ENCODE measurements at regions not wholly inside any gene's neighbourhood (a gene's known extent, or its start where the extent isn't known, plus 50 kb on each side); places are given as distances from the start of the nearest gene placed in this dataset.

DNA sequence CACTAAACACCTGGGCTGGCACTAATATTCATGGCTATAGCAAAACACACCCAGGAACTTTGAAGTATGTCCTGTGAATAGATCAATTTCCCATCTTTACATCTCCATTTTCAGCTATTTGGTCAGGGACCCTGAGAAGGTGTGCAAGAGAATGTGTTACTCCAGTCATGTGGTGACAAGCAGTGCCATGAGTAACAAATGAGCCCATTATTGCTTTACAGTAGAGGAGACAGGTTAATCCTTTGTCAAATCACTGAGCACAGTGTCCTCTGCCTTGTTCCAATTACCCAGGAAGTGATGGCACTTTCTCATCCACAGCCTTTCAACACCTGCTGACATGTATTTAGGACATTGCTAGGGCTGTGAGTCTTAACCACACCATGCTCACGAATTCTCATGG, 664.8 kb upstream of the API5 start:
- H4K20me1 ChIP-seq (ENCODE audit: insufficient read depth, low read length) = no peaks in the 10 kb centered on the region
- H3K4me2 ChIP-seq (ENCODE audit: insufficient read depth, low read length) = no peak overlapping the region
- no peak overlapping the region for H3K4me3 ChIP-seq (ENCODE audit: low read depth in 1 of 2, low read length in 2 of 2)
- ATAC-seq (ENCODE audit: insufficient read depth, low read depth) (no peak), DNase-seq (no peak)
- no peak overlapping the region for H3K9ac ChIP-seq (ENCODE audit: low read depth, low read length)
- H3K27me3 ChIP-seq (ENCODE audit: insufficient read depth, low read length, poor library complexity) = no peaks in the 10 kb centered on the region
- no peaks in the 10 kb centered on the region for H3K9me3 ChIP-seq (ENCODE audit: insufficient read depth, low read length, severe bottlenecking)
- H3K36me3 ChIP-seq (ENCODE audit: insufficient read depth, low read length) = no peaks in the 10 kb centered on the region
- no peaks in the 10 kb centered on the region for H3K79me2 ChIP-seq (ENCODE audit: insufficient read depth, low read length)
- H2AFZ ChIP-seq (ENCODE audit: low read depth, low read length) = no peak overlapping the region
- no peak for TF ChIP-seq CTCF (IDR thresholded peaks at IDR 0.05; ENCODE audit: borderline replicate concordance, extremely low read depth, low read length, poor library complexity, severe bottlenecking)
- no peak for TF ChIP-seq EZH2 (IDR thresholded peaks at IDR 0.05; ENCODE audit: borderline replicate concordance, low read depth, low read length, severe bottlenecking)
- no peaks in the 10 kb centered on the region for H3K4me1 ChIP-seq (ENCODE audit: insufficient read depth, low read length)
- H3K27ac ChIP-seq (ENCODE audit: low read length) = no peak overlapping the region

DNA sequence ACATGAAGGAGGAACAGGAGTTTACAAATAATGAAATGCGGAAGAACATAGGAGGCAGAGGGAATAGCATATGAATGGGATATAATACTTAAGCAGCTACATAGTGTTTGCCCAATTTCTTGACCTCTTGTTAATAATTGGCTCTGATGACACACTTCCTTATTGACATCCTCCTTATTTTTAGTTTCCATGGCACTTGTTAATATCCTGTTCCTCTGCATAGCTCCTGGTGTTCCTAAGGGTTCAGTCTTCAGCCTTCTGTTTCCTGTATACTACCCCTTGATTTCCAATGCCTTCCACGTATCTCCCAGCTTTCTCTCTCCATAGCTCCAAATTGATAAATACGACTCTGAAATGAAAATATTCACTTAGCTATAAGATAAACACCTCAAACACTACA, 663.8 kb upstream of the API5 start:
- ATAC-seq (ENCODE audit: insufficient read depth, low read depth) = no peak
- H3K9ac ChIP-seq (ENCODE audit: low read depth, low read length) = no peak overlapping the region
- no peaks in the 10 kb centered on the region for H3K79me2 ChIP-seq (ENCODE audit: insufficient read depth, low read length)
- H4K20me1 ChIP-seq (ENCODE audit: insufficient read depth, low read length) = no peaks in the 10 kb centered on the region
- DNase-seq = no peak
- no peak overlapping the region for H3K27ac ChIP-seq (ENCODE audit: low read length)
- no peaks in the 10 kb centered on the region for H3K36me3 ChIP-seq (ENCODE audit: insufficient read depth, low read length)
- no peak for TF ChIP-seq EZH2 (IDR thresholded peaks at IDR 0.05; ENCODE audit: borderline replicate concordance, low read depth, low read length, severe bottlenecking)
- TF ChIP-seq CTCF (IDR thresholded peaks at IDR 0.05; ENCODE audit: borderline replicate concordance, extremely low read depth, low read length, poor library complexity, severe bottlenecking) = no peak
- H3K4me1 ChIP-seq (ENCODE audit: insufficient read depth, low read length) = no peaks in the 10 kb centered on the region
- H3K9me3 ChIP-seq (ENCODE audit: insufficient read depth, low read length, severe bottlenecking) = no peaks in the 10 kb centered on the region
- H3K27me3 ChIP-seq (ENCODE audit: insufficient read depth, low read length, poor library complexity) = no peaks in the 10 kb centered on the region
- no peak overlapping the region for H3K4me3 ChIP-seq (ENCODE audit: low read depth in 1 of 2, low read length in 2 of 2)
- no peak overlapping the region for H3K4me2 ChIP-seq (ENCODE audit: insufficient read depth, low read length)
- H2AFZ ChIP-seq (ENCODE audit: low read depth, low read length) = no peak overlapping the region

GRCh38 chr11:42651621-42652020, 660.2 kb upstream of the API5 start:
- TF ChIP-seq CTCF (IDR thresholded peaks at IDR 0.05; ENCODE audit: borderline replicate concordance, extremely low read depth, low read length, poor library complexity, severe bottlenecking) = no peak
- no peak for TF ChIP-seq EZH2 (IDR thresholded peaks at IDR 0.05; ENCODE audit: borderline replicate concordance, low read depth, low read length, severe bottlenecking)
- H3K9ac ChIP-seq (ENCODE audit: low read depth, low read length) = no peak overlapping the region

GRCh38 chr11:42657169-42657568, 654.6 kb upstream of the API5 start:
- H3K36me3 ChIP-seq (ENCODE audit: insufficient read depth, low read length) = no peaks in the 10 kb centered on the region
- no peak for ATAC-seq (ENCODE audit: insufficient read depth, low read depth)
- no peak overlapping the region for H3K4me2 ChIP-seq (ENCODE audit: insufficient read depth, low read length)
- no peaks in the 10 kb centered on the region for H3K9me3 ChIP-seq (ENCODE audit: insufficient read depth, low read length, severe bottlenecking)
- no peak overlapping the region for H3K9ac ChIP-seq (ENCODE audit: low read depth, low read length)
- no peak for DNase-seq
- no peak overlapping the region for H3K27ac ChIP-seq (ENCODE audit: low read length)
- H3K79me2 ChIP-seq (ENCODE audit: insufficient read depth, low read length) = no peaks in the 10 kb centered on the region
- H4K20me1 ChIP-seq (ENCODE audit: insufficient read depth, low read length) = no peaks in the 10 kb centered on the region
- no peak overlapping the region for H3K4me3 ChIP-seq (ENCODE audit: low read depth in 1 of 2, low read length in 2 of 2)
- H2AFZ ChIP-seq (ENCODE audit: low read depth, low read length) = no peak overlapping the region
- no peaks in the 10 kb centered on the region for H3K27me3 ChIP-seq (ENCODE audit: insufficient read depth, low read length, poor library complexity)
- no peaks in the 10 kb centered on the region for H3K4me1 ChIP-seq (ENCODE audit: insufficient read depth, low read length)
- no peak for TF ChIP-seq EZH2 (IDR thresholded peaks at IDR 0.05; ENCODE audit: borderline replicate concordance, low read depth, low read length, severe bottlenecking)

More at GRCh38 chr11:42651621-42652020, 660.2 kb upstream of the API5 start:
- Histone ChIP-seq H3K9me3 (ENCODE audit: insufficient read depth, low read length, severe bottlenecking) (no peaks in the 10 kb centered on the region), H2AFZ (ENCODE audit: low read depth, low read length) (no peak overlapping the region), H3K36me3 (ENCODE audit: insufficient read depth, low read length) (no peaks in the 10 kb centered on the region), H3K79me2 (ENCODE audit: insufficient read depth, low read length) (no peaks in the 10 kb centered on the region), H3K27ac (ENCODE audit: low read length) (no peak overlapping the region), H3K4me1 (ENCODE audit: insufficient read depth, low read length) (no peaks in the 10 kb centered on the region), H3K27me3 (ENCODE audit: insufficient read depth, low read length, poor library complexity) (no peaks in the 10 kb centered on the region), H3K4me2 (ENCODE audit: insufficient read depth, low read length) (no peak overlapping the region), H3K4me3 (ENCODE audit: low read depth in 1 of 2, low read length in 2 of 2) (no peak overlapping the region), H4K20me1 (ENCODE audit: insufficient read depth, low read length) (no peaks in the 10 kb centered on the region)
- DNase-seq = no peak
- no peak for ATAC-seq (ENCODE audit: insufficient read depth, low read depth)

Data from DND-41 (cell line).